ENCODE measurements at regions not wholly inside any gene's neighbourhood (a gene's known extent, or its start where the extent isn't known, plus 50 kb on each side); places are given as distances from the start of the nearest gene placed in this dataset.

DNA sequence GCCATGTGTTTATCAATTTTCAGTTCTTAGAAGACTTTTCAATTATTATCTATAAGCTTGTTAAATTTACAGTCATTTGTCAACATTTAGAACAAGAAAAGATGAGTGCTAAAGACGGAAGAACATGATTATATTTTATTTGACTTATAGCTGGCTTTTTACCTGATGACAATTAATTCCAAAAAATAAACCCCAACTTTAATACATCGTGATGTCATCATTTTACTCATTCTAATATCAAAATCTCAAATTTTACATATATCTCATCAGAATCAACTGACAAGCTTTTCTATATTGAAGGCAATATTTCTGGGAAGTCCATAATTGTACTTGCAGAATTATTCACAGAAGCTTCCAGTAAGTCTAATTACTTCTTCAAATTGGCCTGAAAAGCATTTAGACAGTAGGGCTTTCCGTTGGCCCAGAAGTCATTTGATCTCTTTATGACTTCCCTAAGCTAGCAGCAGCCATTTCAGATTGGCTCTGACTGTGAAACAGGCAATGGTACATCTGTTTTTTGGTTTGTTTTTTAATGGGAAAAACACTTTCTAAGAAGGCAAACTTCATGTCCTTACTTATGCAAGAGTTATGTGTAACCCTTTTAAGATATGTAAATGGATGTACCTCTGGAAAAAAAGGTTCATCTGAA, 234.7 kb upstream of the PLSCR5 start:
- no peak for DNase-seq (ENCODE audit: low read depth)

DNA sequence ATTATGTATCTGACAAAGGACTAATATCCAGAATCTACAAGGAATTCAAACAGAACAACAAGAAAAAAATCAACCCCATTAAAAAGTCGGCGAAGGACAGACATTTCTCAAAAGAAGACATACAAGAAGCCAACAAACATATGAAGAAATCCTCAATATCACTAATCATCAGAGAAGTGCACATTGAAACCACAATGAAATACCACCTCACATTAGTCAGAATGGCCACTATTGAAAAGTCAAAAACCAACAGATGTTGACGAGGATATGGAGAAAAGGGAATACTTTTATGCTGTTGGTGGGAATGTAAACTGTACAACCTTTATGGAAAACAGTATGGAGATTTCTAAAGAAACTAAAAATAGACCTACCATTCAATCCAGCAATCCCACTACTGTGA, 233.1 kb upstream of the PLSCR5 start:
- DNase-seq (ENCODE audit: low read depth), result no peak

DNA sequence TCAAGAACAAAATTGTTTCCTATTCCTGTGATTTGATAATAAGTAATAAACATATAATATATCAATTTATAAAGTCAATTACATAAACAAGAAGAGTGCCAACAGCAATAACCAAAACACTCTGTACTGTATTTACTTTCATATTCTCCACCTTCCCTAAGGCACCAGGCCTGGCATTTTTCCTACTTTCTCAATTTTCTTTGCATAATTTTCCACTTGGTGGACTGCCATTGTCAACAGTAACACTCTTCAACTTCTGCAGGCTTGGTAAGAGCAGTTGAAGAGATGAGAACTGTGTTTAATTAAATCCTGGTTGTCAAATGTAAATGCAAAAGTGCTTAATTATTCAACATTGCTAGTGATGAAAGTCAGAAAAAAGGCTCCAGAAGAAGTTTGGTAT, 229.8 kb upstream of the PLSCR5 start:
- no peak for DNase-seq (ENCODE audit: low read depth)

DNA sequence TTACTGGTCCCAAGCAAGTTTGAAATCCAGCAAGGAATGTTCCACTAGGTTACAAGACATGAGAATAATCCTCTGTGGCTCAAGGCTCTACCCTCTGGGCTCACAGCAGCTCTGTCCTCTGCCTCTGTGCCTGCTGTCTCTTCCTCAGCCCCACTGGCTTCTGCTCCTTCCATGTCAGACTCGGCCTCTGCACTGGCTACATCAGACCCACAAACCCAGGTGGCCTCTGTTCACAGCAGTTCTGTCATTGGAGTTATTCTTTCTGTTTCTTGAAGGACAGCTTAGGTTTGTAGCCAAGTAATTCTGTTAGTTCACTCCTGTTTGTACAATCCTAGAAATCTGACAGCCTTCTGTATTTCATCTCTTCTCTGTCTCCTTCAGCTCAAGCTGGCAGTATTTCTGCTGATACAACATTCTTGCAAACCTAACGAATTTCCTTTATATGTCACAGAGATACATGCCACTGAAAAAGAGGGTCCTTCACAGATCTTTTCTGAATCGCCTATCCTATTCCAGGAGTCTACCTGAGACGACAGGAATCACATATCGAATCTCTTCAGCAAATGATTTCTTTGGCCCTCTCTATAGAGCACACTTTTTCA, 227.8 kb upstream of the PLSCR5 start:
- no peak for DNase-seq (ENCODE audit: low read depth)

DNA sequence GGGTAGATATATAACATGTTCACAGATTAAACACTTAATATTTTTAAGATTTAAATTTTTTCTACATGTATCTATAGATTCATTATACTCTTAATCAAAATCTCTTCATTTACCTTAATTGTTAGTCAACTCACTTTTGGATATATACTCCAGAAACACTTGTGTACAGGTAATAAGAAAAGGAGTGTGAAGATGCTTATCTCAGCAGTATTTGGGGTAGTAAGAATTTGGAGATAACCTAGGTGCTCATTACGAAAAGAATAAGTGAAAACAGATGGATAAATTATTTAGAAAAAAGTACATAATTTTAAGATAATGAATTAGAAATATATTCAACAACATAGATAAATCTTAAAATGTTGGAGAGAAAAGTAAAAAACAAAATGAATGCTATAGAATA, 226.5 kb upstream of the PLSCR5 start:
- no peak for DNase-seq (ENCODE audit: low read depth)

DNA sequence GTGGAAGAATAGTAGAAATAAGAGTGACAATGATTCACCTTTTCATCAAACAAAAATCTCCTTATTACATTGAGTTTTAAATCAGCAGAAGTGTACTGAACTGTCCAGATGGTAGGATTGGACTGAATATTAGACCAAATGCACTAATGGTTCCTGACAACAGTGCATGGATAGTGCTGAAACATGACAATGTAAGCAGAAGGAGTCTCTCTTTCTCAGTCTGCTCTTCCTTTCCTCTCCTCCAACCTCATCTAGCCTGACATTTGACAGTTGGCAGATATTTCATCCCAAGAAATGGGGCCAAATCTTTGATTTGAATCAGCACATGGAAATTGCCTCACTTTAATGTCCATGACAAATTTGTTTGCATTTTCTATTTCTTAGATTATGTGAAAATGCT, 225.1 kb upstream of the PLSCR5 start:
- no peak for DNase-seq (ENCODE audit: low read depth)

DNA sequence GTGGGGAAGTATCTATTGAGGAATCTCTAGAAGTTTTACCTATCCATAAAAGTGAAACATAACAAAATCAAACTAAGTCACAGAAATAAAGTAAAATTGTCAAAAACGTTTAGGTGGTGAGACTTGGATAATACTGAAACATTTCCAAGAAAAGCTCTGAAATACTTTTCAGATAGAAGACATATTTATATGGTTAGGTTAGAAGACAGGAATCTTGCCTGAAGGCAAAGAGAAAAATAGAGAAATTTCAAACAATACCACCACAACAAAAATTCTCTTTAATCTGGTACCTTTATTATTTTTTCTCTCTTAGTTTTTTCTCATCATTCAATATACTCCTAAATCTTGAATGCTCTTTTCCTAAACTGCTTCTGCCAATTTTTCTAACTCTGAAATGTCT, 222.7 kb upstream of the PLSCR5 start:
- no peak for DNase-seq (ENCODE audit: low read depth)

DNA sequence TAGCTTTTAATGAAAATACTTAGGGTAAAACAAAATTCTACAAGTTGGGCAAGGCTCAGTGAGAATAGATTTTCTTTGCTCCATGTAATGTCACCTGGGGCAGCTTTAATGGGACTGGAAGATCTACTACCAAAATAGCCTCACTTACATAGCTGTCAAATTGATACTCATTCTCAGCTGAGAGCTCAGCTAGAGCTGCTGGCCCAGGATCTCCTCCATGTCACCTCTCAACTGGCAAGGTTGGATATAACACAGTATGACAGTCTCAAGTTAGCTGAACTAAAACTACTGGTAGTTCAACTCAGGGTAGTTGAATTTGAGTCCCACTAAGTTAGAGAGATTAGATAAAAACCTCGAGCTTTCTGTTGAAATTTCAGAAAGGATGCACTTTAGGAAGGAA, 218.5 kb upstream of the PLSCR5 start:
- DNase-seq (ENCODE audit: low read depth), result no peak

DNA sequence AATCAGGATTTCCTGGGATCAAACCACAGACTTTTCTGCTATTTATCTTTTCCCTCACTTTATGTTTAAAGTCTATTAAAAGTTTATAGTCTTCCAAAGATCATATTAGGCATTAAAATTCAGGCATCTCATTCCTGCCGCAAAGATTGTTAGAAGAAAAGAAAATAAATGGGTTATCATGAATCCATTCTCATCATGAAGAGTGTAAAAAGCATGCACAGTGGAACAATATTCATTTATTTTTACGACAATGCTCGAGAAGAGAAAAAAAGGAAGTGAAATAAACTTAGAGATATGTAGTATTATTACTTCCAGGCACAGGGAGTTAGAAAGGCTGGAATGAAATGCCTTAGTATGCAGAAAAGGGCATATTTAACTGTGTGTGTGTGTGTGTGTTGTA, 213.7 kb upstream of the PLSCR5 start:
- no peak for DNase-seq (ENCODE audit: low read depth)

DNA sequence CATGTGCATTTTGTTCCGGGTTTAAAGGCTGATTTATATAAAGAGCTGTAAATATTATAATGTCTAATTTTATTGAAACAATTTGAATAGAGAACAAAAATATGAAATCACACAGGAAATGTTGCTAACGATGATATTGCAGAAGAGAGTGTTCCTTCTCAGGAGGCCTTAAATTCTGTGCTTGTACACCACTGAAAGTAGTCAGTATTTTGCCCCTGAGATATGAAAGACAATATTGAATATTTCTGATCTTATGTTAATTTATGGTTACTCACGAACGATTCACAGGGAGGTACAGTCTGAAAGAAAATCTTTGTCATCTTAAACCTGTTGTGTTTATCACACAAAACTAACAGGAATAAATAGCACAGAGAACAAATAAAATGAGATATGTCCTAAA, 213.2 kb upstream of the PLSCR5 start:
- DNase-seq (ENCODE audit: low read depth), result no peak

DNA sequence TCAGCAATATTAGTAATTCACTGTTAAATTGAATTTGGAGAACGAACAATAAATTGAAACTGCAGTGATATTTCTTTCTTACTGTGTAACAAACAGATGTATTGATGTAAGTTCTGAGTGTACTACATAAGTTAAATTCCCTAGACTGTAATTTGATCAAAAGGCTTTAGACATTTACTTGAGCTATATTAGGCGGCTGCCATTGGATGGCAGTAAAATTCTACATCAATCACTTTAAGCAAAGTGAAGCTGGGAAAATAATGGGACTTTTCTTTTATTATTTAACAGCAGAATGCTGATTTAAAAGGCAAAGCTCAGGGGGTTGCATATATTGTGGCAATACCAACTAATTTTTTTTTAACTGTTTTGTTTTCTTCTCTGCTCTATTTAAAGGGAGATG, 212.6 kb upstream of the PLSCR5 start:
- DNase-seq (ENCODE audit: low read depth), result peak; percentile 39

DNA sequence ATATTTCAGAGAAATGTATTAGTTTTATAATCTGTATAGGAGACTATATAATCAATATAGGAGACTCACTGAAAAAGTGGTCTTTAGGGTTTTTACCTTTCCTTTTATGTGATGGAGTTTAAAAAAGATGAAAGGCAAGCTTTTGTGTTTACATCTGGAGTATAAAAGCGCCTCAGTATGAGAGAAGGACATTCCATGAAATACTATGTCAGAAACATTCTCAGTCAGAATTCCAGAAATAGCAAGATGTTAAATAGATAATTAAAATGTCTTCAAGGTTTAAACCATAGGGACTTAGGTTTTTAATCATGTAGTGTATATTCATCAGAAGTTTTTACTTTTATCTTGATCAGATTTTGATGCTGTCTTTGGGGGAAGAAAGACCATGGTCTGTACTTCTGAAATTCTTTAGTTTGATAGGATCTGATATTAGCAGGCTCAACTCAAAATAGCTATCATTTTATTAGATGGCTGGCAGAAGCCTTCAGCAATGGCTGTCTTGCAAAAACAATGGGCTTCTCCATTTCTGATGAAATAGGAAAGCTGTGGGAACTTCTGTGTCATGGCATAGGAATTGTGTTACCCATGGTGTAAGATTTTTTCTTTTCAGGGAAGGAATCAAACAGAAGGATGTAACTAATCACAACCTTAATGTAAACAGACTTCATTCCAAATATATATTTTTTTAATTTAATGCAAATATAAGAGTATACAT, 209.6 kb upstream of the PLSCR5 start:
- no peak for DNase-seq (ENCODE audit: low read depth)

DNA sequence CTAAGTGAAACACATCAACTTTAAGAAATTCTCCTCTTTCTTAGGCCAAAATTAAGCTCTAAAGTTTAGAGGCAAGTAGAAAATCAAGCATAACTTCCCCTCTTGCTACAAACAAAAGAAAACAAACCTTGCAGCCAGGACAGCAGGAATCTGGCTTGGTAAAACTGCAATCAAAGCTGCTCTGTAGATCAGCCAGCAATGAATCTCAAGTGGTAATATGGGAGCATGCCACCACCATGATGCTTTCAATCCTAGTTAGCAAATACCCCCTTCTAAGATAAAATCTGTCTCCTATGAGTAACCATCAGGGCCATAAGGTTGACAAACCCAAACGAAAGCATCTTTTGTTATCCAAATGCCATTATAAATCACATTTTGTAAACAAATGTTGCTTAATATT, 208.3 kb upstream of the PLSCR5 start:
- no peak for DNase-seq (ENCODE audit: low read depth)

DNA sequence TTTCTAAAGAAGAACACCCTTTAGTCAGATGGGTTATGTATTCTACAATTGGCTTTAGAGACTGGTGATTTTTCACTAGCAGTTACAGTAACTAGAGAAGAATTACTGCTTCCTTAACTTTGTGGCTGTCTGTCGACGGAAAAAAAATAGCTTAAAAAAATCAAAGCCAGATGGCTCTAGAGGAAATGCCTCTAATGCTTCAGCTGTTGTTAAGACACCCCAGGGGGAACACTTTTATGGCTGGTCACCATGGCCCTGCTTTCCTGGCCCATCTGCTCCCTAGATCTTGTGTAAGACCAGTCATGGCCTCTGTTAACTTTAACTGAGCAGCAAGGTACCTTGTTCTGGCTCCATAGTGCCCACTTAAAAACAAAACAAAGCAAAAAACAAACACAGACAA, 198.6 kb upstream of the PLSCR5 start:
- DNase-seq (ENCODE audit: low read depth), result peak; percentile 67

DNA sequence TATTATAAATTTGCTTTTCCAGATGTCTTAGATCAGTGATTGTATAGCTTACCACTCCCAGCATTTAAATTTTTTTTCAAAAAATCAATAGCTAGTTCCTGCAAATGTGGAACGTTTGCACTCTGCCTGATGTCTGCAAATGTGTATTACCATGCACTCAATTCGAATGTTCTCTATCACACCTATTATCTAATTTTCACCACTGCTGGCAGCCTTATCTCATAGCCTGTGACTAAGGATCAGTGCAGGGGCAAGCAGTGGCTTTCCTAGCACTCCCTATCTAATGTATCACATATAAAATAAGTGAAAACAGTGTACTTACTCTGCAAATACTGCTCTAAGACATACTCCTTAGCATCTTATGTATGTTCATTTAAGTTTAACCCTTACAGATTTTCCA, 196.3 kb upstream of the PLSCR5 start:
- DNase-seq (ENCODE audit: low read depth), result no peak

DNA sequence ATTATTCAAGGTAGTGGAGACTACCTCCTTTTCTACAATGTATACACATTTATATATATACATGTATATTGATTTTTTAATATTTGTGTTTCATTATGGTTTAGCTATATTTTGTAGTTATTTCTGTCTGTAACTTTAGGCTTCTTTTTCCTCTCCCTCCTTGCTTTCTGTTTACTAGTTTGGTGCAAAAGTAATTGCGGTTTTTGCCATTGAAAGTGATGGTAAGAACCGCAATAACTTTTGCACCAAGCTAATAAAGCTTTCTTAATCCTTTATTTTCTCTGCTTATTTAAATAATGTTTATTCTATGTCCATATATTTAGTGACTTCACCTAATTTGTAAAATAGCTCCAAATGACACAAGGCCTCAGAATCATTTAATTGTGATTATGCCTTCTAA, 195.3 kb upstream of the PLSCR5 start:
- DNase-seq (ENCODE audit: low read depth), result no peak

DNA sequence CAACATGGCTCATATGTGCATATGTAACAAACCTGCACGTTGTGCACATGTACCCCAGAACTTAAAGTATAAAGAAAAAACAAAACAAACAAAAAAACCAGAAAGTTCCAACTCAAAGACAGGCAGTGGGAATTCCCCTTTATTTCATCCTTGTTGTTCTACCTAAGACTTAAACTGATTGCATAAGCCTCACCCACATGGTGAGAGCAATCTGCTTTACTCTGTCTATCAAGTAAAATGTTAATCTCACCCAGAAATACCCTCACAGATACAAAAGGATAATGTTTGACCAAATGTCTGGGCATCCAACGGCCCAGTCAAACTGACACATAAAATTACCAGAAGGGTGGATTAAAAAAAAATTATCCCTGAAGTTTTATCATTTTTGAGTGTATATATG, 190.9 kb upstream of the PLSCR5 start:
- no peak for DNase-seq (ENCODE audit: low read depth)

DNA sequence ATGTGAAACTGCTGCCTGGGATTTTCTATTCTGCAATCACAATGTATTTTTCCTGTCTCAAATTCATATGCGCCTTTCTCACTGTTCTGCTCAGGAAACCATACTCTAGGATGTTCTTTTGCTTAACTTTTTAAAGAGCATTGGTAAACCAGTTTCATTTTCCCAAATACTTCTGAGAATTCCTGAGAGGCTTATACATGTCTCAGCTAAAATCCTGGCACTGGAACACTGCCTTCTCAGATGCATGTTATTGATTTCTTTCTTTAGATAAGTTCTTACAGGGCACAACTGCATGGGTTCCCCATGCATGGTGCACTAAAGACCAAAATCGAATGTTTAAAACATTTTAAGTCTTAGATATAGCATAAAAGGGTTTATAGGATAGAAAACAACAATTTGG, 178.3 kb upstream of the PLSCR5 start:
- no peak for DNase-seq (ENCODE audit: low read depth)

DNA sequence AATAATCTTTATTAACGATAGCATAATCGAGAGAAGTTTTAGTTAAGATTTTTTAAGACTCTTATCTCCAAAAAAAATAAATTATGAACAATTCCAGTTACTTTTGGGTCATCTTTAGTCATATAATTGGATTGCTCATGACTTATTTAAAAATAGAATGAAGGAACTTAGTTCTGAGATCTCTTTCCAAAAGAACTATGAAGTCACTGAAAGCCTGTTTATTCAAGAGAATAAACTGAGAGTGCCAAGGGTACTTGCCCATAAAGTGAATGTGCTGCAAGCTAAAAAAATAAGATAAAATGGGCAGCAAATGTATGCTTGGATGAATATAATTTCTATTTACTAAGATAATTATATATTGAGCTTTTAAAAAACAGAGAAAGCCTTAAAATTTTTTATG, 176.5 kb upstream of the PLSCR5 start:
- DNase-seq (ENCODE audit: low read depth), result no peak

DNA sequence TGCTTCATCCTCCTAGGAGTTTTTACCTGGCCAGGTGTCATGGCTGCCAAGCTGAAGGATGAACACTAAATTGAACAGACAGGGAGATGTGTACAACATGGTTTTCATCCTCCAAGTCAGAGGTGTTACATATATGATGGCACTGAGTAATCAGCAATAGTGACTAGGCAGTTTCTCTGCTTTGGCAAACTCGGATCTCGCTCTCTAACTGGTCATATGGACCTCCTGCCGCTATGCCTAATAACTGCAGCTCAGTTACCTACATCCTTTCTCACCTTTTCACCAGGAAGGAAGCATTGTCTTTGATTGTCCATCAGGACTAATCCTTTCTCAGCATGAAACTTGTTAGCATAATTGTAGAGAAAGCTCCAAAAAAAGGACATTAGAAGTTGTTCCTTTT, 175.9 kb upstream of the PLSCR5 start:
- no peak for DNase-seq (ENCODE audit: low read depth)

DNA sequence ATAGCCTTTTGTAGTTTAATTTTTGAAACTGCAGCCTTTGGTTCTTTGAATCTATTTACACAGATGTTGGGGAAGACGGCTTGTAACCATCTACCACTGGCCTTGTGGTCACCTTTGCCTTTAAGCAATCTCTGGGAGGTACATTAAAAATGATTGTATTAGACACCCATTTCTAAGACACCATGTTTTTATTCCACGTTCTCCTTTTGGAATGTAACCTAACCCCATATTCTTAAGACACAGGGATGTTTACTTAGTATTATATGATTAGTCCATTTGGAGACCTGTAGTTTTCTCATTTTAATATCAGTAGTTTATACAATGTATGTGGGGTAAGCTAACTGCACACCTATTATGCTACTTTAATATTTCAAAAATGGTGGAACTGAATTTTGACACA, 175.1 kb upstream of the PLSCR5 start:
- no peak for DNase-seq (ENCODE audit: low read depth)

DNA sequence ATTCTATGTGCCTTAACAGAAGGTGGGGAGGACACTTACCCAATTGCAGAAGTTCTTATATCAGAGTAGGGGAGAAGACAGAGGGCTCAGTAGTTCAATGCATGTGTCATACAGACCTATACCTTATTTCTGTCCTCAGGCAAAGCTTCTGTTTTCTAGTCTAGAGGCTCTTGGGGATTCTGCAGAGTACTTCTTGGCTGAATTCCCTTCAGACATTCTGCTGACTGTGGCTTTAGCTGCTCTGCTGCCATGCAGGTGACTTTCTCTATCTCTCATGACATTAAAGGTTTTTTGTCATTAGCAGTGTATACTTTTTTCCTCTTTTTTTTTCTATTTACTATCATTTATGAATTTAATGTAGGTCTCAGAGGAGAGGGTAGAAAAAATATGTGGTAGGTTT, 172.8 kb upstream of the PLSCR5 start:
- no peak for DNase-seq (ENCODE audit: low read depth)

DNA sequence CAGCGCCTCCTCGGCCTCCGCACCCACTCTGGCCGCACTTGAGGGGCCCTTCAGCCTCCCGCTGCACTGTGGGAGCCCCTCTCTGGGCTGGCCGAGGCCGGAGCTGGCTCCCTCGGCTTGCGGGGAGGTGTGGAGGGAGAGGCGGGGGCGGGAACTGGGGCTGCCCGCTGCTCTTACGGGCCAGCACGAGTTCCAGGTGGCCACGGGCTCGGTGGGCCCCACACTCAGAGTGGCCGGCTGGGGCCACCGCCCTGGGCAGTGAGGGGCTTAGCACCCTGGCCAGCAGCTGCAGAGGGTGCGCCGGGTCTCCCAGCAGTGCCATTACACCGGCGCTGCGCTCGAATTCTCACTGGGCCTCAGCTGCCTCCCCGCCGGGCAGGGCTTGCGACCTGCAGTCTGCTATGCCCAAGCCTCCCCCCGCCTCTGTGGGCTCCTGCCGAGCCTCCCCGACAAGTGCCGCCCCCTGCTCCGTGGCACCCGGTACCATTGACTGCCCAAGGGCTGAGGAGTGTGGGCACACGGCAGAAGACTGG, 167.1 kb upstream of the PLSCR5 start:
- DNase-seq (ENCODE audit: low read depth), result no peak

Data from RPMI7951 (cell line).